ENCODE measurements at regions not wholly inside any gene's neighbourhood (a gene's known extent, or its start where the extent isn't known, plus 50 kb on each side); places are given as distances from the start of the nearest gene placed in this dataset.

DNA sequence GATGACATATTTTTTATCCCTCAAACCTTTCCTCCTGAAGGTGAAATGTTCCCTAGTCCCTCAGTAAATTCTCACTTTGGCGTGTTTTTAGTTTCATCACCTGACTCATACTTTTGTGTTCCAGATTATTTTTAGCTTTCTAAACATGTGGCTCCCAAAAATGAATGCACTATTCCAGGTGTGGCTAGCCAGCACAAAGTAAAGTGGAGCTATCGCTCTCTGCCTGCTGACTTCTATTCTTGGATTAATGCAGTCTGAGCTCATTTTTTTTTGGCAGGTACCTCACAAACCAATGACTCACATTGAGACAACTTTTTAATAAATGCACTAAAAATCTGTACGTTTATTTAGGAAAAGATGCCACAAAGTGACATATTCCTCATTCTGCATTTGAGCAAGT is 58.8 kb upstream of the LANCL2 start:
- no peak overlapping the region for H3K4me3 ChIP-seq (ENCODE audit: insufficient read depth, low read depth, low read length)
- BruUV-seq (replicated peaks), result no TSS peak
- H4K5ac ChIP-seq (ENCODE audit: low read depth, low read length), result no peak overlapping the region
- no peak overlapping the region for H2BK120ac ChIP-seq (ENCODE audit: low read depth, low read length)
- no peak overlapping the region for H2BK5ac ChIP-seq (ENCODE audit: low read depth, low read length, poor library complexity, severe bottlenecking)
- no peak overlapping the region for H2AK5ac ChIP-seq (ENCODE audit: low read depth, low read length)
- no peak overlapping the region for H3K14ac ChIP-seq (replicated peaks; ENCODE audit: low read depth, low read length)
- intact Hi-C loops (cut with micrococcal nuclease), result loop anchor here (5.0 kb wide), 1 partner anchor 61 kb away; the partner anchor contains the start of gene LANCL2
- no peak overlapping the region for H3K18ac ChIP-seq (ENCODE audit: low read depth, low read length)
- peaks cover 15% of the 10 kb centered on the region for H3K27me3 ChIP-seq (ENCODE audit: control insufficient read depth, insufficient read depth, low read length)
- H2BK15ac ChIP-seq (ENCODE audit: low read depth, low read length), result no peak overlapping the region
- in situ Hi-C loops (cut with MboI; ENCODE audit: low sequenced_read_pairs), result no loop called here
- no peaks in the 10 kb centered on the region for H3K79me1 ChIP-seq (ENCODE audit: low read depth in 1 of 2, low read length in 2 of 2)
- no peak overlapping the region for H2BK20ac ChIP-seq (ENCODE audit: low read depth, low read length)
- no peak overlapping the region for H3K56ac ChIP-seq (ENCODE audit: extremely low read depth, insufficient read depth, low read length)
- peaks cover 10% of the 10 kb centered on the region; the same call in 1 of the 2 replicates for H3K9me1 ChIP-seq (ENCODE audit: insufficient read depth, low read length)
- 43% methylated on average over 1 of the region's 3 CpGs; no CpG with 5 or more reads in 1 of the 2 experiments for WGBS, 2 experiments (ENCODE audit: extremely low coverage in 2 of 2, insufficient read length in 1 of 2)
- peaks cover 6% of the 10 kb centered on the region for H3K4me1 ChIP-seq (ENCODE audit: control insufficient read depth, insufficient read depth, low read length)
- no peak overlapping the region for H2AFZ ChIP-seq (replicated peaks; ENCODE audit: low read length, poor library complexity)
- no peak overlapping the region for H3K4ac ChIP-seq (ENCODE audit: low read depth, low read length)
- H3K4me2 ChIP-seq (ENCODE audit: low read depth, low read length), result no peak overlapping the region
- H3K27ac ChIP-seq (ENCODE audit: insufficient read depth, low read length), result no peak overlapping the region
- H4K20me1 ChIP-seq (ENCODE audit: insufficient read depth, low read length), result no peaks in the 10 kb centered on the region
- no peak overlapping the region for H4K91ac ChIP-seq (ENCODE audit: insufficient read depth, low read depth, low read length)
- H3K23ac ChIP-seq (ENCODE audit: low read depth, low read length), result no peak overlapping the region
- CTCF ChIA-PET, result interaction anchor here (1.0 to 1.7 kb wide), 3 partner anchors 8 to 109 kb away, joined by 4 read pairs; no protein-coding TSS in a partner anchor
- no peaks in the 10 kb centered on the region for H3K36me3 ChIP-seq (ENCODE audit: control insufficient read depth, insufficient read depth, low read length)
- H3K9me3 ChIP-seq (ENCODE audit: control insufficient read depth, insufficient read depth, low read length), result no peaks in the 10 kb centered on the region
- POLR2A ChIA-PET (ENCODE audit: unreplicated experiment), result interaction anchor here (0.5 kb wide), 1 partner anchor 547 kb away, joined by 3 read pairs; the partner anchor contains the start of gene SEC61G
- DNase-seq (peak; percentile 14), ATAC-seq (ENCODE audit: low read depth) (no peak)
- H3K9ac ChIP-seq (ENCODE audit: low read depth, low read length), result no peak overlapping the region
- dilution Hi-C loops (cut with HindIII; ENCODE audit: low sequenced_read_pairs, unreplicated experiment), result no loop called here
- no peak overlapping the region for H4K8ac ChIP-seq (ENCODE audit: low read depth in 2 of 2, low read length in 2 of 2)
- TF ChIP-seq POLR2A (IDR thresholded peaks at IDR 0.05; ENCODE audit: low read depth, low read length) (no peak), MAFK (IDR thresholded peaks at IDR 0.05; ENCODE audit: low read depth, low read length) (no peak), BHLHE40 (IDR thresholded peaks at IDR 0.05; ENCODE audit: low read depth, low read length) (no peak), NFE2L2 (IDR thresholded peaks at IDR 0.05; ENCODE audit: low read depth, low read length) (no peak), MAZ (IDR thresholded peaks at IDR 0.05; ENCODE audit: borderline replicate concordance, low read depth, low read length) (no peak), FOS (IDR thresholded peaks at IDR 0.05; ENCODE audit: low read depth, low read length) (no peak), RFX5 (IDR thresholded peaks at IDR 0.05; ENCODE audit: low read depth, low read length) (no peak), RAD21 (IDR thresholded peaks at IDR 0.05; ENCODE audit: low read length) (no peak), USF2 (IDR thresholded peaks at IDR 0.05; ENCODE audit: low read depth, low read length) (no peak), SMC3 (IDR thresholded peaks at IDR 0.05; ENCODE audit: low read depth, low read length) (no peak), CTCF (conservative IDR thresholded peaks at IDR 0.05; ENCODE audit: low read depth, low read length) (no peak), MXI1 (IDR thresholded peaks at IDR 0.05; ENCODE audit: borderline replicate concordance, low read depth, low read length) (no peak), RCOR1 (IDR thresholded peaks at IDR 0.05; ENCODE audit: insufficient replicate concordance, low read length) (no peak), CEBPB (IDR thresholded peaks at IDR 0.05; ENCODE audit: low read depth, low read length) (no peak)
- TF ChIP-seq, protein P1, sequence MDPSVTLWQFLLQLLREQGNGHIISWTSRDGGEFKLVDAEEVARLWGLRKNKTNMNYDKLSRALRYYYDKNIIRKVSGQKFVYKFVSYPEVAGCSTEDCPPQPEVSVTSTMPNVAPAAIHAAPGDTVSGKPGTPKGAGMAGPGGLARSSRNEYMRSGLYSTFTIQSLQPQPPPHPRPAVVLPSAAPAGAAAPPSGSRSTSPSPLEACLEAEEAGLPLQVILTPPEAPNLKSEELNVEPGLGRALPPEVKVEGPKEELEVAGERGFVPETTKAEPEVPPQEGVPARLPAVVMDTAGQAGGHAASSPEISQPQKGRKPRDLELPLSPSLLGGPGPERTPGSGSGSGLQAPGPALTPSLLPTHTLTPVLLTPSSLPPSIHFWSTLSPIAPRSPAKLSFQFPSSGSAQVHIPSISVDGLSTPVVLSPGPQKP (IDR thresholded peaks at IDR 0.05; ENCODE audit: borderline replicate concordance, low read depth, low read length), result no peak
- H2AK9ac ChIP-seq (replicated peaks; ENCODE audit: low read depth, low read length, poor library complexity), result no peak overlapping the region

Measured in IMR-90 (cell line).